ENCODE measurements at regions not wholly inside any gene's neighbourhood (a gene's known extent, or its start where the extent isn't known, plus 50 kb on each side); places are given as distances from the start of the nearest gene placed in this dataset.

DNA sequence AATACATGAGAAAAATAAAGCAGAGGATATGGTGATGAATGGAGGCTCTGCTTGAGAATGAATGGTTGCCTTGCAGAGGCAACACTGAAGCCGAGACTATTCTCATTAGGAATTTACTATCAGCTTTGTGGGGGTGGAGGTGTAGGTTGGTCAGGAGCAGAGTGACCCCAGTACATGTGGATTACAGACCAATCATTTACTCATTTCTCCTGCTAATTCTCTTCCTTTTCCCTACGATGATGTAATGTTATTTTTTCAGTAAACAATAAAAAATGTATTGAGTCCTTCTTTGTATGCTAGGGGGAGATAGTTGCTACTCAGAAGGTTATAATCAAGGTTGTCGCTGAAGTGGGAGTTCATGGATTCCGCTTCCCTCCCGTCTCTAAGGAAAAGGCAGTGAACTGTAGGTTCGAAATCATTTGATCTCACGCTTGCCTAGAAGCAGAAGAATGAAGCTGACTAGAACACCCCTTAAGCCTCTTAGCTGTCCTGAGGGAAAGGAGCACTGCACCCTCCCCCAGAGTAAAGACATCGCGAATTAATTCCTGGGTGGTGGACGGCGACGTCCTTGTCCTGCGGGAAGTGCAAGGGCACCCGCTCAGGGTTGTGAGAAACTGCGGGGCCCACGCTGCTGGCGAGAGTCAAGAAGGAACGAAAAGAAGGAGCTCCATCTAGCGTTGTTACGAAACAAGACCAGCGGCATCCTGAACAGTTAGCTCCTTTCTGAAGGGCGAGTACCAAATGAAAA lies 213.2 kb upstream of the PFN2 start:
- H2AFZ ChIP-seq (ENCODE audit: insufficient read depth, low read depth, low read length, poor library complexity, severe bottlenecking), result peak overlapping the region; percentile 66
- H4K20me1 ChIP-seq (ENCODE audit: control insufficient read depth, insufficient read depth, low read length, poor library complexity, severe bottlenecking), result no peaks in the 10 kb centered on the region
- TF ChIP-seq EZH2 (IDR thresholded peaks at IDR 0.05; ENCODE audit: borderline replicate concordance, insufficient read depth, low read depth, low read length, poor library complexity, severe bottlenecking), result no peak
- TF ChIP-seq, protein P1, sequence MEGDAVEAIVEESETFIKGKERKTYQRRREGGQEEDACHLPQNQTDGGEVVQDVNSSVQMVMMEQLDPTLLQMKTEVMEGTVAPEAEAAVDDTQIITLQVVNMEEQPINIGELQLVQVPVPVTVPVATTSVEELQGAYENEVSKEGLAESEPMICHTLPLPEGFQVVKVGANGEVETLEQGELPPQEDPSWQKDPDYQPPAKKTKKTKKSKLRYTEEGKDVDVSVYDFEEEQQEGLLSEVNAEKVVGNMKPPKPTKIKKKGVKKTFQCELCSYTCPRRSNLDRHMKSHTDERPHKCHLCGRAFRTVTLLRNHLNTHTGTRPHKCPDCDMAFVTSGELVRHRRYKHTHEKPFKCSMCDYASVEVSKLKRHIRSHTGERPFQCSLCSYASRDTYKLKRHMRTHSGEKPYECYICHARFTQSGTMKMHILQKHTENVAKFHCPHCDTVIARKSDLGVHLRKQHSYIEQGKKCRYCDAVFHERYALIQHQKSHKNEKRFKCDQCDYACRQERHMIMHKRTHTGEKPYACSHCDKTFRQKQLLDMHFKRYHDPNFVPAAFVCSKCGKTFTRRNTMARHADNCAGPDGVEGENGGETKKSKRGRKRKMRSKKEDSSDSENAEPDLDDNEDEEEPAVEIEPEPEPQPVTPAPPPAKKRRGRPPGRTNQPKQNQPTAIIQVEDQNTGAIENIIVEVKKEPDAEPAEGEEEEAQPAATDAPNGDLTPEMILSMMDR (IDR thresholded peaks at IDR 0.05), result peak; percentile 51
- H3K4me3 Mint-ChIP-seq, result no peak overlapping the region
- H3K4me2 ChIP-seq (replicated peaks; ENCODE audit: low read depth, low read length, poor library complexity, severe bottlenecking), result peak overlapping the region; percentile 61
- ChIA-PET POLR2A (no interaction called here), CTCF (interaction anchor here (0.6 to 3.2 kb wide), 13 partner anchors 9 to 418 kb away, joined by 3 to 30 read pairs (median 4); no protein-coding TSS in a partner anchor)
- H3K9ac ChIP-seq (ENCODE audit: low read length), result peak overlapping the region; percentile 9
- H3K9me3 Mint-ChIP-seq (ENCODE audit: insufficient read depth), result no peaks in the 10 kb centered on the region
- peak; percentile 53 for DNase-seq
- no peaks in the 10 kb centered on the region for H3K9me3 ChIP-seq (ENCODE audit: control extremely low read depth in 1 of 3, control insufficient read depth in 2 of 3, insufficient read depth in 1 of 3, low read length in 2 of 3)
- H3K4me3 ChIP-seq (ENCODE audit: control extremely low read depth in 1 of 5, extremely low read depth in 1 of 5, insufficient read depth in 1 of 5, low read depth in 2 of 5, low read length in 4 of 5), result peak overlapping the region in 2 of 5 experiments; percentile 11 to 21
- no peaks in the 10 kb centered on the region for H3K4me1 Mint-ChIP-seq
- no peaks in the 10 kb centered on the region for H3K36me3 ChIP-seq (replicated peaks in 1 of 2; ENCODE audit: control extremely low read depth in 1 of 2, control insufficient read depth in 1 of 2, extremely low read depth in 1 of 2, insufficient read depth in 2 of 2, low read length in 1 of 2)
- peaks cover 17% of the 10 kb centered on the region for H3K27me3 Mint-ChIP-seq
- peak; percentile 60 for ATAC-seq (ENCODE audit: low read depth)
- H3K27ac Mint-ChIP-seq, result no peak overlapping the region
- peaks cover 7 to 8% of the 10 kb centered on the region in 2 donors for H3K4me1 ChIP-seq (ENCODE audit: control insufficient read depth in 2 of 2, insufficient read depth in 2 of 2, low read length in 2 of 2)
- peaks cover 0 to 9% (median 2%) of the 10 kb centered on the region in 4 experiments for H3K27me3 ChIP-seq (replicated peaks in 1 of 4; ENCODE audit: control extremely low read depth in 1 of 4, control insufficient read depth in 3 of 4, insufficient read depth in 4 of 4, low read length in 3 of 4)
- no peak overlapping the region for H3K27ac ChIP-seq (ENCODE audit: low read length in 2 of 2)
- H3K79me2 ChIP-seq (ENCODE audit: control insufficient read depth, insufficient read depth, low read length), result no peaks in the 10 kb centered on the region
- WGBS (ENCODE audit: insufficient coverage), result 9% methylated on average over 16 of the region's 22 CpGs
- intact Hi-C loops (cut with micrococcal nuclease), result loop anchor here (1.0 to 2.0 kb wide), 3 partner anchors 217 to 417 kb away; no protein-coding TSS in a partner anchor

DNA sequence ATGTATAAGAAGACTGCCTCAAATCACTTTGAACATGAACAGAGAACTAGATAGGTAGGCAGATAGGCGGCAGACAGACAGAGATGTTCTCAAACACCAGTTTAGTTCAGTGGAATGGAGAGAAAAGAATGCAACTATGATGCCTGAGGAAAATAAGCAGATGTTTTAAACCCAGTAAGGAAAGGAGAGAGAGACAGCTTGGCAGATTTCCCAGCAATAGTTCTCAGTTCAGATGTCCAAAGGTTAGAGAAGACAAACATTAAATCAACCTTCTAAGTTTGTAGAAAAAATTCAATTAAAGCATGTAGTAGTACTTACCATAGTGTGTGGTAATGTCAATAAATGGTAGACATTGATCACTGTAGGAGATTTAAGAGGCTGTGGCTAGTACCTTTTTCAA lies 209.6 kb upstream of the PFN2 start:
- TF ChIP-seq, protein P1 (IDR thresholded peaks at IDR 0.05), result no peak
- no peak for TF ChIP-seq EZH2 (IDR thresholded peaks at IDR 0.05; ENCODE audit: borderline replicate concordance, insufficient read depth, low read depth, low read length, poor library complexity, severe bottlenecking)
- Histone ChIP-seq H3K9me3 (ENCODE audit: control extremely low read depth in 1 of 3, control insufficient read depth in 2 of 3, insufficient read depth in 1 of 3, low read length in 2 of 3) (no peaks in the 10 kb centered on the region), H2AFZ (ENCODE audit: insufficient read depth, low read depth, low read length, poor library complexity, severe bottlenecking) (no peak overlapping the region), H3K27me3 (replicated peaks in 1 of 4; ENCODE audit: control extremely low read depth in 1 of 4, control insufficient read depth in 3 of 4, insufficient read depth in 4 of 4, low read length in 3 of 4) (peaks cover 0 to 9% (median 2%) of the 10 kb centered on the region in 4 experiments), H4K20me1 (ENCODE audit: control insufficient read depth, insufficient read depth, low read length, poor library complexity, severe bottlenecking) (no peaks in the 10 kb centered on the region), H3K4me3 (ENCODE audit: control extremely low read depth in 1 of 5, extremely low read depth in 1 of 5, insufficient read depth in 1 of 5, low read depth in 2 of 5, low read length in 4 of 5) (no peak overlapping the region), H3K4me1 (ENCODE audit: control insufficient read depth in 2 of 2, insufficient read depth in 2 of 2, low read length in 2 of 2) (peaks cover 7 to 8% of the 10 kb centered on the region in 2 donors), H3K79me2 (ENCODE audit: control insufficient read depth, insufficient read depth, low read length) (no peaks in the 10 kb centered on the region), H3K4me2 (replicated peaks; ENCODE audit: low read depth, low read length, poor library complexity, severe bottlenecking) (no peak overlapping the region), H3K36me3 (replicated peaks in 1 of 2; ENCODE audit: control extremely low read depth in 1 of 2, control insufficient read depth in 1 of 2, extremely low read depth in 1 of 2, insufficient read depth in 2 of 2, low read length in 1 of 2) (no peaks in the 10 kb centered on the region), H3K9ac (ENCODE audit: low read length) (no peak overlapping the region), H3K27ac (ENCODE audit: low read length in 2 of 2) (no peak overlapping the region)
- ChIA-PET POLR2A (no interaction called here), CTCF (interaction anchor here (0.9 kb wide), 1 partner anchor 213 kb away, joined by 3 read pairs; no protein-coding TSS in a partner anchor)
- DNase-seq (no peak), ATAC-seq (ENCODE audit: low read depth) (no peak)
- 100% methylated on average over 1 of the region's 1 CpG for WGBS (ENCODE audit: insufficient coverage)
- intact Hi-C loops (cut with micrococcal nuclease), result no loop called here
- Mint-ChIP-seq H3K27ac (no peak overlapping the region), H3K4me1 (no peaks in the 10 kb centered on the region), H3K9me3 (ENCODE audit: insufficient read depth) (no peaks in the 10 kb centered on the region), H3K27me3 (peaks cover 20% of the 10 kb centered on the region), H3K4me3 (no peak overlapping the region)
